HEK293T (cell line): ENCODE measurements at regions not wholly inside any gene's neighbourhood (a gene's known extent, or its start where the extent isn't known, plus 50 kb on each side); places are given as distances from the start of the nearest gene placed in this dataset.

Experiments used
- ELF4 ChIP-seq: fragments of 450-650 bp; IDR thresholded peaks from 2 replicates; pipeline ENCODE4 v1.6.1; 2017; ENCODE audit warnings: antibody characterized with exemption
- FOXA1 ChIP-seq: fragments of 450-650 bp; IDR thresholded peaks from 2 replicates; pipeline ENCODE4 v1.6.1; 2016; ENCODE audit warnings: mild to moderate bottlenecking
- FOXK2 ChIP-seq: fragments of 450-650 bp; IDR thresholded peaks from 2 replicates; pipeline ENCODE4 v1.6.1; 2016; ENCODE audit warnings: mild to moderate bottlenecking
- FOXM1 ChIP-seq: fragments of 450-650 bp; IDR thresholded peaks from 2 replicates; pipeline ENCODE4 v1.6.1; 2017; ENCODE audit warnings: mild to moderate bottlenecking, borderline replicate concordance
- LEF1 ChIP-seq: fragments of 450-650 bp; IDR thresholded peaks from 2 replicates; pipeline ENCODE4 v1.6.1; 2017; ENCODE audit warnings: mild to moderate bottlenecking, borderline replicate concordance
- NFRKB ChIP-seq: fragments of 450-650 bp; IDR thresholded peaks from 2 replicates; pipeline ENCODE4 v1.6.1; 2016; ENCODE audit warnings: mild to moderate bottlenecking, moderate library complexity
- SP1 ChIP-seq: fragments of 450-650 bp; IDR thresholded peaks from 2 replicates; pipeline ENCODE4 v1.6.1; 2017
- SUZ12 ChIP-seq: fragments of 450-650 bp; IDR thresholded peaks from 2 replicates; pipeline ENCODE4 v1.6.1; 2016; ENCODE audit warnings: mild to moderate bottlenecking
- TARDBP ChIP-seq: fragments of 450-650 bp; IDR thresholded peaks from 2 replicates; pipeline ENCODE4 v1.6.1; 2016
- ZNF384 ChIP-seq: fragments of 450-650 bp; IDR thresholded peaks from 2 replicates; pipeline ENCODE4 v1.6.1; 2016

DNA sequence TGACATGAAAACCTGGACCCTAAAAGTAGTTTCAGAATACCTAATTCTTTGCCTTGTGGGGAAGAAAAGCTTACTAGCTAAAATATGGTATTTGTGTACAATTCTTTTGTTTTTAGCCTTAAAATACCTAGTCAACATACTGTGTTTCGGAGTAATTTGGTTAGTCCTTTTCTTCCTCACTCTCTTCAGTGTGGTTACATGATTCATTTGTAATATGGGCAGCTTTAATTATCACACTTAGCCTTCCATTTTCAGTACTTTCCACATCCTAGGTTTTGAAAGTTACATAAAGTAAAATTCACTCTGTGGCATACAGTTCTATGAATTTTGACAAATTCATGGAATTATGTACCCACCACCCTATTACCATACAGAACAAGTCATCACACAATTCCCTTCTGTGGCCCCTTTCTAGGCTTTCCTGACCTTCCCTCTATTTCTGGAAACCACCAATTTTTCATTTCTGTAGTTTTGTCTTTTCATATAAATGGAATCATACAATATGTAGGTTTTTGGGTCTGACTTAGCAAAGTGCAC, 96.2 kb downstream of the EMX2 start:
- TF ChIP-seq FOXK2 (no peak), FOXA1 (no peak), ZNF384 (no peak), LEF1 (no peak), FOXM1 (no peak), SUZ12 (no peak), NFRKB (no peak), TARDBP (no peak), SP1 (no peak), ELF4 (no peak)
